ENCODE measurements at regions not wholly inside any gene's neighbourhood (a gene's known extent, or its start where the extent isn't known, plus 50 kb on each side); places are given as distances from the start of the nearest gene placed in this dataset.

DNA sequence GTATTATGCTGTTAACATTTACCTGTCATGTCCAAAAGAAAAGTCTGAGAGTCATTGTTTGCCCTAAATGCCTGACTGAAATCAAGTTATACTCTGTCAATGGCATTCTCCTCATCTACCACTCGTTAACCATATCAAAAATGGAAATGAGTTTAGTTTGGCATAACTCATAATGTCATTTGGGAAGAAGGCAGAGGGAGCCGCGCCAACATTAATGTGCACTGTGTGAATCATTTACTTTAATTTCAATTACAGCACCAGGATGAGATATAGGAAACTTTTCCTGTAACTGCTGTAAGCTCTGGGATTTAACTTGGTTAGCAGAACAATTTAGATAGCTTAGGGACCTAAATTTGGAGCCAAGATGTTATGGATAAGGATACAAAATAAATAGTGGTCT lies 871.2 kb upstream of the POU3F3 start:
- TF ChIP-seq, protein P1, sequence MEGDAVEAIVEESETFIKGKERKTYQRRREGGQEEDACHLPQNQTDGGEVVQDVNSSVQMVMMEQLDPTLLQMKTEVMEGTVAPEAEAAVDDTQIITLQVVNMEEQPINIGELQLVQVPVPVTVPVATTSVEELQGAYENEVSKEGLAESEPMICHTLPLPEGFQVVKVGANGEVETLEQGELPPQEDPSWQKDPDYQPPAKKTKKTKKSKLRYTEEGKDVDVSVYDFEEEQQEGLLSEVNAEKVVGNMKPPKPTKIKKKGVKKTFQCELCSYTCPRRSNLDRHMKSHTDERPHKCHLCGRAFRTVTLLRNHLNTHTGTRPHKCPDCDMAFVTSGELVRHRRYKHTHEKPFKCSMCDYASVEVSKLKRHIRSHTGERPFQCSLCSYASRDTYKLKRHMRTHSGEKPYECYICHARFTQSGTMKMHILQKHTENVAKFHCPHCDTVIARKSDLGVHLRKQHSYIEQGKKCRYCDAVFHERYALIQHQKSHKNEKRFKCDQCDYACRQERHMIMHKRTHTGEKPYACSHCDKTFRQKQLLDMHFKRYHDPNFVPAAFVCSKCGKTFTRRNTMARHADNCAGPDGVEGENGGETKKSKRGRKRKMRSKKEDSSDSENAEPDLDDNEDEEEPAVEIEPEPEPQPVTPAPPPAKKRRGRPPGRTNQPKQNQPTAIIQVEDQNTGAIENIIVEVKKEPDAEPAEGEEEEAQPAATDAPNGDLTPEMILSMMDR (IDR thresholded peaks at IDR 0.05), result no peak
- TF ChIP-seq POLR2AphosphoS5 (IDR thresholded peaks at IDR 0.05), result no peak
- no peak for TF ChIP-seq EP300 (IDR thresholded peaks at IDR 0.05)
- no peak for TF ChIP-seq POLR2A (IDR thresholded peaks at IDR 0.05)
